HG03457 (cell line): ENCODE measurements at regions not wholly inside any gene's neighbourhood (a gene's known extent, or its start where the extent isn't known, plus 50 kb on each side); places are given as distances from the start of the nearest gene placed in this dataset.
"Not testable (repeated sequence)": the region's sequence is repeated elsewhere in the genome, so short reads cannot be mapped to it uniquely, and the experiment has no call there.

Source experiments
- ATAC-seq: cut with Tn5 transposase; IDR thresholded peaks from one replicate; pipeline ENCODE4 v1.9.1; 2021; ENCODE audit warnings: moderate number of reproducible peaks; ENCODE audit not compliant: unreplicated experiment

GRCh38 chr5:174571662-174572397, 152.6 kb upstream of the MSX2 start:
- ATAC-seq: no peak

GRCh38 chr5:174572591-174572990, 151.8 kb upstream of the MSX2 start:
- no peak for ATAC-seq

GRCh38 chr5:174573221-174573994, 151.0 kb upstream of the MSX2 start:
- ATAC-seq: no peak

- no peak for ATAC-seq
Observed at GRCh38 chr5:174575043-174575442, 149.3 kb upstream of the MSX2 start.

GRCh38 chr5:174576042-174576441, 148.3 kb upstream of the MSX2 start:
- no peak for ATAC-seq

- ATAC-seq: no peak
Observed at GRCh38 chr5:174581479-174581878, 142.9 kb upstream of the MSX2 start.

- no peak for ATAC-seq
Observed at GRCh38 chr5:174581894-174582293, 142.5 kb upstream of the MSX2 start.

GRCh38 chr5:174583071-174583470, 141.3 kb upstream of the MSX2 start:
- no peak for ATAC-seq

GRCh38 chr5:174585472-174585871, 138.9 kb upstream of the MSX2 start:
- ATAC-seq: no peak

- ATAC-seq: not testable (repeated sequence)
Observed at GRCh38 chr5:174586163-174586562, 138.2 kb upstream of the MSX2 start.

GRCh38 chr5:174589011-174589410, 135.4 kb upstream of the MSX2 start:
- ATAC-seq: no peak

GRCh38 chr5:174589599-174589998, 134.8 kb upstream of the MSX2 start:
- ATAC-seq: no peak

- no peak for ATAC-seq
Observed at GRCh38 chr5:174590820-174591219, 133.6 kb upstream of the MSX2 start.

- ATAC-seq: no peak
Observed at GRCh38 chr5:174596429-174596828, 128.0 kb upstream of the MSX2 start.

- ATAC-seq: no peak
Observed at GRCh38 chr5:174599992-174600391, 124.4 kb upstream of the MSX2 start.

- ATAC-seq: no peak
Observed at GRCh38 chr5:174601946-174602345, 122.4 kb upstream of the MSX2 start.

- no peak for ATAC-seq
Observed at GRCh38 chr5:174606153-174606552, 118.2 kb upstream of the MSX2 start.

GRCh38 chr5:174606646-174607045, 117.7 kb upstream of the MSX2 start:
- no peak for ATAC-seq

- no peak for ATAC-seq
Observed at GRCh38 chr5:174607205-174607604, 117.2 kb upstream of the MSX2 start.

GRCh38 chr5:174607916-174608315, 116.5 kb upstream of the MSX2 start:
- no peak for ATAC-seq

- ATAC-seq: no peak
Observed at GRCh38 chr5:174608631-174609097, 115.7 kb upstream of the MSX2 start.

GRCh38 chr5:174609116-174609515, 115.3 kb upstream of the MSX2 start:
- no peak for ATAC-seq
